GM18861 (cell line): ENCODE measurements at regions not wholly inside any gene's neighbourhood (a gene's known extent, or its start where the extent isn't known, plus 50 kb on each side); places are given as distances from the start of the nearest gene placed in this dataset.
"Not testable (repeated sequence)": the region's sequence is repeated elsewhere in the genome, so short reads cannot be mapped to it uniquely, and the experiment has no call there.

Experiments
- ATAC-seq: cut with Tn5 transposase; IDR thresholded peaks from one replicate; pipeline ENCODE4 v1.9.1; 2021; ENCODE audit not compliant: unreplicated experiment

- ATAC-seq: no peak
Observed at GRCh38 chr2:192560326-192560725, 365.6 kb upstream of the TMEFF2 start.

DNA sequence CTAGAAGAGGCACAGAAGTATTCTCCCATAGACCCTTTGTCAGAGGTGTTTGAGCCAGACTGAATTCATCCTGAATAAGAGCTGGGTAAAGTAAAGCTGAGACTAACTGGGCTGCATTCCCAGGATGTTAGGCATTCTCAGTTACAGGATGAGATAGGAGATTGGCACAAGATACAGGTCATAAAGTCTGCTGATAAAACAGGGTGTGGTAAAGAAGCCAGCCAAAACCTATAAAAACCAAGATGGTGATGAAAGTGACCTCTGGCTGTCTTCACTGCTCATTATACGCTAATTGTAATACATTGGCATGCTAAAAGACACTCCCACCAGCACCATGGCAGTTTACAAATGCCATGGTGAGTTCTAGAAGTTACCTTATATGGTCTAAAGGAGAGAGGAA is 364.9 kb upstream of the TMEFF2 start:
- no peak for ATAC-seq

DNA sequence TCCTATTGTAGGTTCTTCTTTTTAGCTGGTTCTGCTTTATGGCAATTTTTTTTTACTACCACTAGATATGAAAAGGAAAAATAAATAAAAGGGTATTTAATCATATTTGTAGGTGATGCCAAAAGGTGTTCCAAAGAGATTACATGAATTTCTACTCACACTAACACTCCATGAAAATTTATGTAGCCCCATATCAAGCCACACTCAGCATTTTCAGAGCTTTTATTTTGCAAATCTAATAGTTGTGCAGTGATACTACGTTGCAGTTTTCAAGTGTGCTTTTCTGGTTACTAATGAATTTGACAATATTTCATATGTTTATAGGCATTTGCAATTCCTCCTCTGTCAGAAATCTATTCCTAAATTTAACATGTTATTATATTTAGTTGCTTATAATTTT is 363.9 kb upstream of the TMEFF2 start:
- ATAC-seq: no peak

DNA sequence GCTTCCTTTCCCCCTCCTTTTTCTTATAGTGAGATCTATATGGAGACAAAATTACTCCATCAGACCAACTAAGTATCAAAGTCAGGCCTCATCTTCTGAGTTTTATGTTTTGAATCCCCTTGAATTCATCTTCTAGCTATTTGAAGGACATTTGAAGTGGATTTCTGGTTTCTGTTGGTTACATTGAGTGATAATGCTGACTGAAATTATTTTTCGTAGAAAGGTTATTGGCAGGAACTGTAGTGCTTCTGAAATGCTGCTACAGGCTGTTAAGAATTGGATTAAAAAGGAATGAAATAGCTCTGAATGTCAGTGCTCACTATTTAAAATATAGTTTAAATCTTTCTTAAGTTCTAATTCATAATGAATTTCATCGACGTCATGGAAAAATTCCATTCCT is 361.0 kb upstream of the TMEFF2 start:
- no peak for ATAC-seq

GRCh38 chr2:192551760-192552159 is 357.0 kb upstream of the TMEFF2 start:
- ATAC-seq: no peak

DNA sequence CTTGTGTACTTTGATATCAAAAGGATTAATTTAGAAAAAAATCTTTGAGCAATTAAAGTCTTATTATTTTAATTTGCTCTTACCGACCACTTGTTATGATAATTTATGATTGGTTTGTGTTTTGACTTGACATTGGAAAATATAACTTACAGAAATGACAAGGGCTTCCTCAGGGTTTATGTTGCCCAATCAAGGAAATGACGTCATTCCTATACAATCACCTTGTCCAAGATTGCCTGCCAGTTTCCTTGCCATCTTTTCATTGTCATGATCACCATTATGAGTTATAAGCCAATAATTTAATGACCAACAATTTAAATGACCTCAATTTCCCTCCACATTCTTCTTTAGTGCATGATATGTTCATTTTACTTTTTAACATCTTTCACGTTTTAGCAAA is 351.8 kb upstream of the TMEFF2 start:
- no peak for ATAC-seq

DNA sequence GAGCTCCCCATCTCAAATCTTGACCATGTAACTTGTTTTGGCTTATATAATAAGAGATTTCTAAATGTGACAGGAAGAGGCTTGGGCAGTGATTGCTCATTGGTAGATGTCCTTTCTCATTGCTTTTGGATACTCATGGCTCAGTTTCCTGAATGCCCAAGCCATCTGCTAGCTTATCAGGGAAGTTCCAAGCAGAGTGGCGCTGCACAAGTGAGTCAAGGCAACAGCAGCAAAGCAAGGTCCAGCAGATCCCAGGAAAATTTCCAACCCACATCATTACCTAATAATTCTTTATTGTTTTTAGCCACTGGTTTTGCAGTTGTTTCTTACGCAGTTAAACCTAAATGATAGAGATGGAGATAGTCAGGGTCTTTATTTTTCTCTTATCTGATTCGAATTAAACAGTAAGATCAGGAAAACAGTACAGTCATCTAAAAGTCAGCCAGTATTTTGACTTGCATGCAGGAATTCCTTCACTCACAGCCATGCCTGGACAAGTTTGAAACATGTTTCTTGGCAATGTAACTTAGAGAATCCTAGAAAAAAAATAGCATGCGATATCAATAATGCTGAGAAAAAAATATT is 349.7 kb upstream of the TMEFF2 start:
- ATAC-seq: no peak

DNA sequence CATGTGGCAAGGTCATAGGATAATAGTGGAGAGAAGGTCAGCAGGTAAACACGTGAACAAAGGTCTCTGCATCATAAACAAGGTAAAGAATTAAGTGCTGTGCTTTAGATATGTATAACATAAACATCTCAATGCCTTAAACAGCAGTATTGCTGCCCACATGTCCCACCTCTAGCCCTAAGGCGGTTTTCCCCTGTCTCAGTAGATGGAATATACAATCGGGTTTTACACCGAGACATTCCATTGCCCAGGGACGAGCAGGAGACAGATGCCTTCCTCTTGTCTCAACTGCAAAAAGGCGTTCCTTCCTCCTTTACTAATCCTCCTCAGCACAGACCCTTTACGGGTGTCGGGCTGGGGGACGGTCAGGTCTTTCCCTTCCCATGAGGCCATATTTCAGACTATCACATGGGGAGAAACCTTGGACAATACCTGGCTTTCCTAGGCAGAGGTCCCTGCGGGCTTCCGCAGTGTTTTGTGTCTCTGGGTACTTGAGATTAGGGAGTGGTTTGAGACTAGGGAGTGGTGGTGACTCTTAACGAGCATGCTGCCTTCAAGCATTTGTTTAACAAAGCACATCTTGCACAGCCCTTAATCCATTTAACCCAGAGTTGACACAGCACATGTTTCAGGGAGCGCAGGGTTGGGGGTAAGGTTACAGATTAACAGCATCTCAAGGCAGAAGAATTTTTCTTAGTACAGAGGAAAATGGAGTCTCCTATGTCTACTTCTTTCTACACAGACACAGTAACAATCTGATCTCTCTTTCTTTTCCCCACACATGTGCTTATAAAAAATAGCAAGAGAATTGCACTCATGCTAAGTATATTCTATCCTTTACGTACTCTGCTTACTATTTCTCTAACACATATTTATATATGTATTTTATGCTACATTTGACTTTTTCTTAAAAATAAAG is 347.7 kb upstream of the TMEFF2 start:
- ATAC-seq: not testable (repeated sequence)

GRCh38 chr2:192539306-192539705 is 344.6 kb upstream of the TMEFF2 start:
- no peak for ATAC-seq

GRCh38 chr2:192536922-192537624 is 342.3 kb upstream of the TMEFF2 start:
- no peak for ATAC-seq

GRCh38 chr2:192535956-192536921 is 341.5 kb upstream of the TMEFF2 start:
- no peak for ATAC-seq

- ATAC-seq: no peak
Observed at GRCh38 chr2:192534072-192534471, 339.3 kb upstream of the TMEFF2 start.

GRCh38 chr2:192524642-192525251 is 330.0 kb upstream of the TMEFF2 start:
- ATAC-seq: not testable (repeated sequence)

DNA sequence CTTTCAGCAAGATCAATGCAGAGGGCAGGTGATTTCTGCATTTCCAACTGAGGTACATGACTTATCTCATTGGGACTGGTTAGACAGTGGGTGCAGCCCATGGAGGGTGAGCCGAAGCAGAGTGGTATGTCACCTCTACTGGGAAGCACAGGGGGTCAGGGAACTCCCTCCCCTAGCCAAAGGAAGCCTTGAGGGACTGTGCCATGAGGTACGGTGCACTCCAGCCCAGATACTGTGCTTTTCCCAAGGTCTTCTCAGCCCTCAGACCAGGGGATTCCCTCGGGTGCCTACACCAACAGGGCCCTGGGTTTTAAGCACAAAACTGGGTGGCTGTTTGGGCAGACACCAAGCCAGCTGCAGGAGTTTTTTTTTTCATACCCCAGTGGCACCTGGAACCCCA is 329.5 kb upstream of the TMEFF2 start:
- ATAC-seq: not testable (repeated sequence)

- ATAC-seq: no peak
Observed at GRCh38 chr2:192515937-192516336, 321.2 kb upstream of the TMEFF2 start.

GRCh38 chr2:192513575-192513974 is 318.8 kb upstream of the TMEFF2 start:
- no peak for ATAC-seq

DNA sequence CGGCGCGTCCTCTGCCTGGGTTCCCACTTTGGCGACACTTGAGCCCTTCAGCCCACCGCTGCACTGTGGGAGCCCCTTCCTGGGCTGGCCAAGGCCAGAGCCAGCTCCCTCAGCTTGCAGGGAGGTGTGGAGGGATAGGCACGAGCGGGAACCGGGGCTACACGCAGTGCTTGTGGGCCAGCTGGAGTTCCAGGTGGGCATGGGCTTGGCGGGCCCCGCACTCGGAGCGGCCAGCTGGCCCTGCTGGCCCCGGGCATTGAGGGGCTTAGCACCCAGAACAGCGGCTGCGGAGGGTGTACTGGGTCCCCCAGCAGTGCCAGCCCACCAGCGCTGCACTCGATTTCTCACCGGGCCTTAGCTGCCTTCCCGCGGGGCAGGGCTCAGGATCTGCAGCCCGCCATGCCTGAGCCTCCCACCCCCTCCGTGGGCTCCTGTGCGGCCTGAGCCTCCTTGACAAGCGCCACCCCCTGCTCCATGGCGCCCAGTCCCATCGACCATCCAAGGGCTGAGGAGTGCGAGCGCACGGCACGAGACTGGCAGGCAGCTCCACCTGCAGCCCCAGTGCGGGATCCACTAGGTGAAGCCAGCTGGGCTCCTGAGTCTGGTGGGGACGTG is 313.2 kb upstream of the TMEFF2 start:
- not testable (repeated sequence) for ATAC-seq

DNA sequence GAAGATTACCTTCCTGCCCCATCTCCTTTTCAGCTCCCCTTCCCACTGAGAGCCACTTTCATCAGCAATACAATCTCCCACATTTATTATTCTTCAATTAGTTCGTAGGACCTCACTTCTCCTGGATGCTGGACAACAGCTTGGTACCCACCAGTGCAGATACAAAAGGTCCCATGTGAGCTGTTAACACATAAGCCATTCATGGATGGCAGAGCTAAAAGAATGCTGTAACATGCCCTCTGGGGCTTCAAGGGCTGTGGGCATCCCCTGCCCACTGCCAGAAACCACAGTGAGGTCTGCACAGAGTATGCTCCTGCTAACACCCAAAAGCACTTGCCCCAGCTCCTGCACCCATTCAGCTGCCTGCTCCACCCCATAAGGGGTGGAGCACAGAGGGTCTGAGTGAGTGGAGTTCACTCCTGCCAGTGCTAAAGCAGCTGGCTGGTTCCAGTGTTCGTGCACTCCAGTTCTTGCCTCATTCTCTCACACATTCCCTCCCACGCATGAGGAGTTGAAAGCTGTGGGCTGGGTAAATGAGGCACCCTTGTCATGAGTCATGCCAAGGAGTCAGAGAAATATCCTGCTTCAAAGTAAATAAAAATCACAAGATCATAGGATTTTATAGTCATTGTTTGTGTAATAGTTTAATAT is 305.9 kb upstream of the TMEFF2 start:
- peak; percentile 68 for ATAC-seq

DNA sequence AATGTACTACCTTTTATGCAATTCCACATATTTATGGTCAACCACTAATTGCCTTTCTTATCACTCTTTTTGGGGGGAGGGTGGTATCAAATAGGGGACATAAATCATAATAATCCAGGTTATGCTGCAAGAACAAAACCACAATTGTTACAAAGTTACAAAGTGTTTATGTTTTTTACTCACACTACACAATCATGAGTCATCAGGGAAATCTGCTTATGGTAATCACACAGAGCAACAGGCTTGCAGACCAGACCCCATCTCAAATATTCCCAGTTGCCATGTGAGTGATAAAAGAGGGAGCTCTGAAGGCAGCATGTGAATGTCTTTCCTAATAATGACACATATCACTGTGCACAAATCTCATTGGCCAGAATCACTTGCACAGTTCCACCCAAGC is 304.7 kb upstream of the TMEFF2 start:
- no peak for ATAC-seq
